Loucy (cell line): ENCODE measurements at regions not wholly inside any gene's neighbourhood (a gene's known extent, or its start where the extent isn't known, plus 50 kb on each side); places are given as distances from the start of the nearest gene placed in this dataset.

Experiments used
- H2AFZ ChIP-seq: fragments of 200-600 bp; sonication (generic); 2 replicates; pipeline ENCODE4 v1.6.0; 2016; ENCODE audit warnings: antibody characterized with exemption, mild to moderate bottlenecking, low read length, moderate library complexity
- H3F3A ChIP-seq: fragments of 200-600 bp; 2 replicates; pipeline ENCODE4 v1.6.0; 2016; ENCODE audit warnings: antibody characterized with exemption, low read depth, mild to moderate bottlenecking
- H3K27me3 ChIP-seq: fragments of 200-600 bp; sonication (generic); 2 replicates; pipeline ENCODE4 v1.6.1; 2014; ENCODE audit warnings: low read length, mild to moderate bottlenecking; ENCODE audit not compliant: insufficient read depth, poor library complexity, severe bottlenecking
- H3K36me3 ChIP-seq: fragments of 200-600 bp; sonication (generic); 2 replicates; pipeline ENCODE4 v1.6.1; 2016; ENCODE audit warnings: low read length; ENCODE audit not compliant: insufficient read depth
- H3K4me1 ChIP-seq: fragments of 200-600 bp; sonication (generic); 2 replicates; pipeline ENCODE4 v1.5.1; 2014; ENCODE audit warnings: low read length, mild to moderate bottlenecking; ENCODE audit not compliant: insufficient read depth, poor library complexity, severe bottlenecking
- H3K4me2 ChIP-seq: fragments of 200-600 bp; sonication (generic); 2 replicates; pipeline ENCODE4 v1.6.0; 2014; ENCODE audit warnings: antibody characterized with exemption, low read length, low read depth, mild to moderate bottlenecking; ENCODE audit not compliant: poor library complexity, severe bottlenecking
- H3K4me3 ChIP-seq: fragments of 200-600 bp; sonication (generic); 2 replicates; pipeline ENCODE4 v1.5.1; 2014; ENCODE audit warnings: low read length, mild to moderate bottlenecking, mixed read lengths; ENCODE audit not compliant: poor library complexity, severe bottlenecking
- H3K79me2 ChIP-seq: fragments of 200-600 bp; sonication (generic); 2 replicates; pipeline ENCODE4 v1.6.1; 2014; ENCODE audit warnings: low read length; ENCODE audit not compliant: insufficient read depth
- H3K9ac ChIP-seq: fragments of 200-600 bp; sonication (generic); 2 replicates; pipeline ENCODE4 v1.6.0; 2014; ENCODE audit warnings: mild to moderate bottlenecking, low read depth, low read length, moderate library complexity; ENCODE audit not compliant: poor library complexity, severe bottlenecking
- H3K9me2 ChIP-seq: fragments of 200-600 bp; sonication (generic); replicated peaks from 2 replicates; pipeline ENCODE4 v1.6.1; 2016; ENCODE audit warnings: low read depth, low read length, mixed read lengths
- H3K9me3 ChIP-seq: fragments of 200-600 bp; sonication (generic); 2 replicates; pipeline ENCODE4 v1.6.1; 2014; ENCODE audit warnings: mild to moderate bottlenecking, antibody characterized with exemption, low read length, low read depth; ENCODE audit not compliant: insufficient read depth
- H4K20me1 ChIP-seq: fragments of 200-600 bp; sonication (generic); 2 replicates; pipeline ENCODE4 v1.6.0; 2014; ENCODE audit warnings: antibody characterized with exemption, low read length, mild to moderate bottlenecking; ENCODE audit not compliant: insufficient read depth, poor library complexity, severe bottlenecking
- EZH2phosphoT487 ChIP-seq: fragments of 200-600 bp; IDR thresholded peaks from 2 replicates; pipeline ENCODE4 v1.6.1; 2018; ENCODE audit warnings: antibody characterized with exemption, mild to moderate bottlenecking, moderate library complexity, borderline replicate concordance
- TF ChIP-seq, protein P1 (sequence below): fragments of 200-600 bp; sonication (generic); conservative IDR thresholded peaks from 2 replicates; pipeline ENCODE4 v1.5.1; 2014; ENCODE audit warnings: mild to moderate bottlenecking, antibody characterized with exemption, low read length

DNA sequence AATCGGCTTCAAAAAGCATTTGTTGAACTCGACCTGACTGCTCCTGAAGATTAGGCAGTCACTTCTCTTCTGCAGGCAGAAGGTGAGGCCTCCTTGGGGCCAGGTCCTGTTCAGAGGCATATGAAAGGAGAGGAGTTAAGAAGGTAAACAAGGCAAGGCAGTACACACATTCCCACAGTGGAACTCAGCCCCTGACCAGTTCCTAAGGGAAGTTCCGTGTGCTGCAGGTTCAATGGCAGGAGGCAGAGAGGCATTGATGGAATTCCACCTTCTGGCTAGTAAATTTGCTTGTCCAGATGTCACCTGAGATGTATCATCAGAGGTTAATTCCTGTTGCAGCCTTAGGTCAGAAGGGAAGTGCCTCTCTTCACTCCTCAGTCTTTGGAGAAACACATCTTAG lies 337.0 kb upstream of the MTNR1B start:
- Histone ChIP-seq H2AFZ (no peak overlapping the region), H3K27me3 (no peaks in the 10 kb centered on the region), H3K36me3 (no peaks in the 10 kb centered on the region)

GRCh38 chr11:92633820-92634219 lies 335.6 kb upstream of the MTNR1B start:
- Histone ChIP-seq H3K4me3 (no peak overlapping the region), H3K4me2 (no peak overlapping the region), H3F3A (no peaks in the 10 kb centered on the region), H4K20me1 (no peaks in the 10 kb centered on the region), H3K4me1 (no peaks in the 10 kb centered on the region), H3K9me2 (no peaks in the 10 kb centered on the region), H3K79me2 (no peaks in the 10 kb centered on the region), H3K27me3 (no peaks in the 10 kb centered on the region), H2AFZ (no peak overlapping the region), H3K36me3 (no peaks in the 10 kb centered on the region), H3K9ac (no peak overlapping the region), H3K9me3 (no peaks in the 10 kb centered on the region)
- TF ChIP-seq EZH2phosphoT487: no peak
- TF ChIP-seq, protein P1, sequence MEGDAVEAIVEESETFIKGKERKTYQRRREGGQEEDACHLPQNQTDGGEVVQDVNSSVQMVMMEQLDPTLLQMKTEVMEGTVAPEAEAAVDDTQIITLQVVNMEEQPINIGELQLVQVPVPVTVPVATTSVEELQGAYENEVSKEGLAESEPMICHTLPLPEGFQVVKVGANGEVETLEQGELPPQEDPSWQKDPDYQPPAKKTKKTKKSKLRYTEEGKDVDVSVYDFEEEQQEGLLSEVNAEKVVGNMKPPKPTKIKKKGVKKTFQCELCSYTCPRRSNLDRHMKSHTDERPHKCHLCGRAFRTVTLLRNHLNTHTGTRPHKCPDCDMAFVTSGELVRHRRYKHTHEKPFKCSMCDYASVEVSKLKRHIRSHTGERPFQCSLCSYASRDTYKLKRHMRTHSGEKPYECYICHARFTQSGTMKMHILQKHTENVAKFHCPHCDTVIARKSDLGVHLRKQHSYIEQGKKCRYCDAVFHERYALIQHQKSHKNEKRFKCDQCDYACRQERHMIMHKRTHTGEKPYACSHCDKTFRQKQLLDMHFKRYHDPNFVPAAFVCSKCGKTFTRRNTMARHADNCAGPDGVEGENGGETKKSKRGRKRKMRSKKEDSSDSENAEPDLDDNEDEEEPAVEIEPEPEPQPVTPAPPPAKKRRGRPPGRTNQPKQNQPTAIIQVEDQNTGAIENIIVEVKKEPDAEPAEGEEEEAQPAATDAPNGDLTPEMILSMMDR: no peak

More for the DNA sequence above, 337.0 kb upstream of the MTNR1B start:
- no peaks in the 10 kb centered on the region for H4K20me1 ChIP-seq
- no peaks in the 10 kb centered on the region for H3F3A ChIP-seq
- H3K9ac ChIP-seq: no peak overlapping the region
- no peaks in the 10 kb centered on the region for H3K4me1 ChIP-seq
- no peaks in the 10 kb centered on the region for H3K79me2 ChIP-seq
- H3K4me3 ChIP-seq: no peak overlapping the region
- H3K4me2 ChIP-seq: no peak overlapping the region
- no peaks in the 10 kb centered on the region for H3K9me3 ChIP-seq
- no peaks in the 10 kb centered on the region for H3K9me2 ChIP-seq
- TF ChIP-seq, protein P1: no peak
- no peak for TF ChIP-seq EZH2phosphoT487

- H3K9ac ChIP-seq: no peak overlapping the region
- H3K9me2 ChIP-seq: no peaks in the 10 kb centered on the region
These were observed 332.8 kb upstream of the MTNR1B start for GRCh38 chr11:92636543-92637188.

More at GRCh38 chr11:92636543-92637188, 332.8 kb upstream of the MTNR1B start:
- Histone ChIP-seq H4K20me1 (no peaks in the 10 kb centered on the region), H3F3A (no peaks in the 10 kb centered on the region), H3K79me2 (no peaks in the 10 kb centered on the region), H3K36me3 (no peaks in the 10 kb centered on the region), H2AFZ (no peak overlapping the region), H3K4me3 (no peak overlapping the region), H3K9me3 (no peaks in the 10 kb centered on the region), H3K27me3 (no peaks in the 10 kb centered on the region), H3K4me2 (no peak overlapping the region), H3K4me1 (no peaks in the 10 kb centered on the region)
- TF ChIP-seq, protein P1: no peak
- TF ChIP-seq EZH2phosphoT487: no peak
